ENCODE measurements at regions not wholly inside any gene's neighbourhood (a gene's known extent, or its start where the extent isn't known, plus 50 kb on each side); places are given as distances from the start of the nearest gene placed in this dataset.

- DNase-seq, result no peak
These were observed 87.7 kb downstream of the ENGASE start for GRCh38 chr17:79162012-79162963.

- peak; percentile 15 for DNase-seq
These were observed 86.5 kb downstream of the ENGASE start for GRCh38 chr17:79160980-79161636.

GRCh38 chr17:79159926-79160325 is 85.3 kb downstream of the ENGASE start:
- DNase-seq, result no peak

- DNase-seq, result no peak
These were observed 84.8 kb downstream of the ENGASE start for GRCh38 chr17:79159471-79159870.

GRCh38 chr17:79156463-79157095 is 82.0 kb downstream of the ENGASE start:
- no peak for DNase-seq

- DNase-seq, result no peak
These were observed 81.1 kb downstream of the ENGASE start for GRCh38 chr17:79155701-79156100.

GRCh38 chr17:79154951-79155585 is 80.4 kb downstream of the ENGASE start:
- DNase-seq, result no peak

GRCh38 chr17:79154446-79154845 is 79.8 kb downstream of the ENGASE start:
- DNase-seq, result no peak

- DNase-seq, result no peak
These were observed 78.9 kb downstream of the ENGASE start for GRCh38 chr17:79153367-79154130.

GRCh38 chr17:79152636-79153035 is 78.0 kb downstream of the ENGASE start:
- DNase-seq, result no peak

- DNase-seq, result no peak
These were observed 77.5 kb downstream of the ENGASE start for GRCh38 chr17:79152110-79152509.

GRCh38 chr17:79150799-79151198 is 76.2 kb downstream of the ENGASE start:
- no peak for DNase-seq

GRCh38 chr17:79150035-79150733 is 75.6 kb downstream of the ENGASE start:
- DNase-seq, result no peak

GRCh38 chr17:79148584-79148983 is 74.0 kb downstream of the ENGASE start:
- no peak for DNase-seq

- no peak for DNase-seq
These were observed 73.3 kb downstream of the ENGASE start for GRCh38 chr17:79147746-79148506.

- DNase-seq, result no peak
These were observed 71.9 kb downstream of the ENGASE start for GRCh38 chr17:79146562-79146961.

- no peak for DNase-seq
These were observed 70.9 kb downstream of the ENGASE start for GRCh38 chr17:79145548-79145947.

GRCh38 chr17:79144133-79144532 is 69.5 kb downstream of the ENGASE start:
- DNase-seq, result no peak

- DNase-seq, result no peak
These were observed 67.8 kb downstream of the ENGASE start for GRCh38 chr17:79142375-79142774.

- DNase-seq, result no peak
These were observed 67.1 kb downstream of the ENGASE start for GRCh38 chr17:79141578-79142355.
